ENCODE measurements at regions not wholly inside any gene's neighbourhood (a gene's known extent, or its start where the extent isn't known, plus 50 kb on each side); places are given as distances from the start of the nearest gene placed in this dataset.

DNA sequence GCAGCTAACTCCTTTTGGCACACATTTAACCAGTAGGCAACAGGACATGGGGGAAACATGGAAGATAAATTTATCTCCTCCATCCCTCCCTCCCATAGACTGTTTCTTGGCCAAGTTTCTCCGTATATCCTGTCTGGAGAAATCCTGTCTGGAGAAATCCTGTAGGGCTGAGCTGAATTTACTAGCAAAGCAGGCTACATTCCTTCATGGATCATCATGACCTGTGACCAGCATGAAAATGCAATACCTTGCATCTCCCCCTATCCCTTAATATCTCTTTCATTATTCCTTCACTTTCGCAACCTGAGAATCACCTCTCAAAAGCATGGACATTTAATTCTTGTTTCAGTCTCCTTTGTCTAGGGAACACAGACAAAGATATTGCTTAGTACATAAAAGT is 379.1 kb downstream of the PSAT1 start:
- no peak for ATAC-seq (replicated peaks in 6 of 8)
- Histone ChIP-seq H3K27ac (no peak overlapping the region), H3K4me1 (replicated peaks in 1 of 2) (no peaks in the 10 kb centered on the region), H3K4me3 (no peak overlapping the region)
- 80 to 100% (median 100%) methylated on average over 1 to 2 of the region's 2 CpGs for WGBS, 10 experiments
- in situ Hi-C loops (cut with MboI; ENCODE audit: low pct_unique_long_range_greater_than_20kb in 2 of 9, low sequenced_read_pairs in 9 of 9, unreplicated experiment in 9 of 9): no loop called here

DNA sequence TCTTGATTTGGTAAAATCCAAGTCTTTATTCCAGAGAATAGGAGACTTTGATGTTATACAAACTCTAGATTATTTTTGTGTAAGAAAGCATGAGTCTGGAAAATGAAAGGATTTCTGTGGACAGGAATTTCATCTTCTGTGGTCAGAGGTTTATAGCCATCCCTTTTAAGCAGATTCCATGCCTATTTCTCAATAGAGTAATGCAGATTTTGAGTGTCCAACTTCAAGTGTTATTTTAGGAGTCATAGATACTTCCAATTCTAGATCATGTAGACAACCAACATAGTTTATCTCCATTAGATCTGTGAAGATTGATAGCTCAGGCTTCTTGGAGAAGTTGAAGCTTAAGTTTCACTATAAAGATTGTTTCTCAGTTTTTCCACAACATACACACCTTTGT is 379.7 kb downstream of the PSAT1 start:
- no peak overlapping the region for H3K27ac ChIP-seq
- no peak overlapping the region for H3K4me3 ChIP-seq
- in situ Hi-C loops (cut with MboI; ENCODE audit: low pct_unique_long_range_greater_than_20kb in 2 of 9, low sequenced_read_pairs in 9 of 9, unreplicated experiment in 9 of 9): no loop called here
- no peak for ATAC-seq (replicated peaks in 6 of 8)
- H3K4me1 ChIP-seq (replicated peaks in 1 of 2): no peaks in the 10 kb centered on the region

DNA sequence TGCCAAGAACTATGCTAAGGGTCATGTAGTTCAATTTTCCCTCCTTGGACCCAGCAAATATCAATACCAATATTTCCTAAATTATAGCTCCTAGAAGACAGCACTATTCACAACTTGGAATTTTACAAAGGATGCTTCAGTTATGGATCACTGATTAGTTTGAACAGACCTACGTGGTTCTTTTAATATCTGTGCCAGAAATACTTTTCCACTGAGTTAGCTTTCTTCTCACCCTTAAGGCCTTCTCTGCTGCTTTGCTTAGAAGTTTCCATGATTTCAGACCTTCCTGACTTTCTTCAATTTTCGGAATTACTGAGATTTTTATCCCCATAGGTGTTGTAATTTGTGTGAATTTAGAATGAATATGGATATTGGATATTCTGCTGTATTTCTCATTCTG is 380.4 kb downstream of the PSAT1 start:
- WGBS, 10 experiments: 5 to 100% (median 75%) methylated on average over 1 to 2 of the region's 2 CpGs; no CpG with 5 or more reads in 1 of the 10 experiments
- ATAC-seq (replicated peaks in 6 of 8): no peak
- Histone ChIP-seq H3K4me3 (no peak overlapping the region), H3K27ac (no peak overlapping the region), H3K4me1 (replicated peaks in 1 of 2) (no peaks in the 10 kb centered on the region)
- in situ Hi-C loops (cut with MboI; ENCODE audit: low pct_unique_long_range_greater_than_20kb in 2 of 9, low sequenced_read_pairs in 9 of 9, unreplicated experiment in 9 of 9): no loop called here

DNA sequence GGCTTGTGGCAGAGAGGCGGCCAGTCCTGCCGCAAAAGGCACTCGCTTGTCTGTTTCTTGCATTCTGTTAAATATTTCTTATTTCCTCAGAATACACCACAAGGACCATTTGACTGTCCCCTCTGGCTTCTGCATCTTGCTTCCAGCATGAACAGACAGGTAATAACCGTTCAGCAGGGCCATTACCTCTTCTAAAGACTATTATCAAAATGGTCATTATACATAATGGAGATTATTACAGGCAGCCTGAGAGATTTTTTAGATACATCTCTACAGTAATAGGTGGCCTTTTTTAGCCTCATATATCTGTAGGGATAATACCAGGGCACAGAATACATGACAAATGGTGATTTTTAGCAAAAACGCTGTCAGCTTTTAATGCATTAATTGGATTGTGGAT is 382.0 kb downstream of the PSAT1 start:
- Histone ChIP-seq H3K27ac (no peak overlapping the region), H3K4me3 (no peak overlapping the region), H3K4me1 (replicated peaks in 1 of 2) (no peaks in the 10 kb centered on the region)
- in situ Hi-C loops (cut with MboI; ENCODE audit: low pct_unique_long_range_greater_than_20kb in 2 of 9, low sequenced_read_pairs in 9 of 9, unreplicated experiment in 9 of 9): no loop called here
- WGBS, 10 experiments: 40 to 96% (median 82%) methylated on average over 1 to 5 of the region's 5 CpGs; no CpG with 5 or more reads in 1 of the 10 experiments
- ATAC-seq (replicated peaks in 6 of 8): peak in 2 of 8 experiments; percentile 22 to 39

DNA sequence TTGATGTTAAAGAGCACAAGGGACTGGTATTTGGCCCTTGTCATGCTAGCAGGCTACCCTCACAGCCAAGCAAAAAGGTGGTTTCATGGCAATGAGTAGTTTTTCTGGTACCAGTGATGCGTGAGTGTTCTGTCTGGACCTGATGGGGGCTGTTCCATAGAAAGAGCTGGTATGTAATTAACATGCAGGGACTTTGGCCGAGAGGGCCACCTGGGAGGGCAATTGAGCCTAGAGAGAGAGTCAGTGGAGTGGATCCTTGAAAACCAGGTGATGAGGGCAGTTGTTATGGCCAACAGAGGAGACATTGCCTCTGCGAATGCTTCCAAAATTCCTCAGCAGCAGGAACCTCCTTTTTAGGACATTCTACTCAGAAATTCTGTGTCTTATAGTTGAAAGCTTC is 383.3 kb downstream of the PSAT1 start:
- H3K4me3 ChIP-seq: no peak overlapping the region
- WGBS, 10 experiments: 71 to 100% (median 88%) methylated on average over 1 to 2 of the region's 3 CpGs; no CpG with 5 or more reads in 5 of the 10 experiments
- in situ Hi-C loops (cut with MboI; ENCODE audit: low pct_unique_long_range_greater_than_20kb in 2 of 9, low sequenced_read_pairs in 9 of 9, unreplicated experiment in 9 of 9): no loop called here
- no peak for ATAC-seq (replicated peaks in 6 of 8)
- H3K4me1 ChIP-seq (replicated peaks in 1 of 2): peaks cover 0 to under 1% of the 10 kb centered on the region in 2 donors
- H3K27ac ChIP-seq: no peak overlapping the region

DNA sequence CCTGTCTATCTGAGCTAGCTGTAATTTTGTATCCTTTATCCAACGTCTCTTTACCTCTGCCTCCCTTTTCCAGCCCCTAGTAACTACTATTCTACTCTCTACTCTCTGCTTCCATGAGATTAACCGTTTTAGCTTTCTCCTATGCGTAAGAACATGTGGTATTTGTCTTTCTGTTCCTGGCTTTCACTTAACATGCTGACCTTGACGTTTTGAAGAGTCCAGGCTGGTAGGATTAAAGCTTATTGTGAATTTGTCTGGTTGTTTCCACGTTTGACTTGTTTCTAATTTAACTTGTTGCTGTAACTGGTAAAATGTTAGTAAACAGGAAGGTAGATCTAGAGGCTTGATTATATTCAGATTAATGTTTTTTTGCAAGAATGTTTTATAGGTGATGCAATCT is 385.3 kb downstream of the PSAT1 start:
- ATAC-seq (replicated peaks in 6 of 8): no peak
- in situ Hi-C loops (cut with MboI; ENCODE audit: low pct_unique_long_range_greater_than_20kb in 2 of 9, low sequenced_read_pairs in 9 of 9, unreplicated experiment in 9 of 9): no loop called here
- H3K4me3 ChIP-seq: no peak overlapping the region
- peaks cover 0 to 6% of the 10 kb centered on the region in 2 donors for H3K4me1 ChIP-seq (replicated peaks in 1 of 2)
- H3K27ac ChIP-seq: no peak overlapping the region
- 10 to 83% (median 55%) methylated on average over 2 to 5 of the region's 5 CpGs for WGBS, 10 experiments

DNA sequence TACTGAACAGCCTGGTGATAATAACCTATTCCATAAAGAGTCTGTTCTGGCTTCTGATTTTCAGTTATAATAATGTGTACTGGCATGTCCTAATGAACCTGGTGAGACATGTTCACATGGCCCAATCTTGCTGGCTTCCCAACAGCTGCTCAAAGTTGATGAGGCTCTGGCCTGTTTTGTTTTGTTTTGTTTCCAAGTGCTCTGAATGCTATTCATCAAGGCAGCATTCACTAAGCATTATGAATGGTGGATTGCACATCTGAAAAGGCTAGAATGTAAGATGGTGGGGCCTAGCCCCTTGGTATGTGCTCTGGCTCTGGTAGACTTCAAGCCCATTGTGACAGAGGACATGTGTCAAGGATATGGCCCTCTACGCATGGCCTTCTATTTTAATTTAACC is 388.5 kb downstream of the PSAT1 start:
- in situ Hi-C loops (cut with MboI; ENCODE audit: low pct_unique_long_range_greater_than_20kb in 2 of 9, low sequenced_read_pairs in 9 of 9, unreplicated experiment in 9 of 9): no loop called here
- Histone ChIP-seq H3K4me3 (no peak overlapping the region), H3K27ac (no peak overlapping the region), H3K4me1 (replicated peaks in 1 of 2) (peaks cover 0 to 6% of the 10 kb centered on the region in 2 donors)
- ATAC-seq (replicated peaks in 6 of 8): peak in 5 of 8 experiments; percentile 55 to 74 (median 64)
- 71 to 100% (median 86%) methylated on average over 1 of the region's 1 CpG; no CpG with 5 or more reads in 3 of the 10 experiments for WGBS, 10 experiments

DNA sequence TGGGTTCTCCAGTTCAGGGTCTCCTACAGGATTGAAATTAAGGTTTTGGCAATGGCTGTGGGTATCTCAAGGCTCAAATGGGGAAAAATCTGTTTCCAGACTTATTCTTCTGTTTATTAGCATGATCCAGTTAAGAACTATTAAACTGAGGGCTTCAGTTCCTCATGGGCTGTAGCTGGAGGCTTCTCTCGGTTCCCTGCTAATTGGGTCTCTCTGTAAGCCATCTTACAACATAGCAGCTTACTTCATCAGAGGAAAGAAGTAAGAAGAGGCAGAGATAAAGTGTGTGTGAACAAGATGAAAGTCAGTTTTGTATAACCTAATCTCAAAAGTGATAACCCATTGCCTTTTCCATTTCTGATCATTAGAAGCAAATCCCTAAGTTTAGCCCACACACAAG is 391.9 kb downstream of the PSAT1 start:
- WGBS, 10 experiments: 14 to 100% (median 80%) methylated on average over 1 of the region's 1 CpG; no CpG with 5 or more reads in 5 of the 10 experiments
- H3K27ac ChIP-seq: no peak overlapping the region
- no peak overlapping the region for H3K4me3 ChIP-seq
- ATAC-seq (replicated peaks in 6 of 8): no peak
- H3K4me1 ChIP-seq (replicated peaks in 1 of 2): peaks cover 0 to 9% of the 10 kb centered on the region in 2 donors
- in situ Hi-C loops (cut with MboI; ENCODE audit: low pct_unique_long_range_greater_than_20kb in 2 of 9, low sequenced_read_pairs in 9 of 9, unreplicated experiment in 9 of 9): no loop called here

DNA sequence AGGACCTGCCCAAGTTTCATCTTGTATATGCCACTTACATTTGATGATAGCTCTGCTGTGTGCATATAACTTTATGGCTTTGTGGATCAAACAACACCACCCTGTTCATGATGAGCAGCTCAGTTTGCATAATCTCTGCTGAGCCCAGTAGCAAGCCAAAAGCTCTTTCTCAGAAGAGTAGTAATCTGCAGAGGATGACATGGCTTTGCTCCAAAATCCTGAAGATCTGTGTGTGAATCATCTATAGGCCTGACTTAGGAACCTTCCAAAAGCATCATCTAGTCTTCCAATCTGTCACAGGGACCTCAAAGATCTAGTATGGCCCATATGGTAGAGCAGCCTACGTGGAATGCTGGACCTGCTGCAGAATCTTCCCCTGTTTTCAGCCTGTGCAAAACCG is 394.6 kb downstream of the PSAT1 start:
- in situ Hi-C loops (cut with MboI; ENCODE audit: low pct_unique_long_range_greater_than_20kb in 2 of 9, low sequenced_read_pairs in 9 of 9, unreplicated experiment in 9 of 9): no loop called here
- Histone ChIP-seq H3K4me3 (no peak overlapping the region), H3K4me1 (replicated peaks in 1 of 2) (peaks cover 0 to 3% of the 10 kb centered on the region in 2 donors), H3K27ac (no peak overlapping the region)
- peak in 1 of 8 experiments; percentile 68 for ATAC-seq (replicated peaks in 6 of 8)
- 0 to 100% (median 55%) methylated on average over 1 to 2 of the region's 2 CpGs; no CpG with 5 or more reads in 3 of the 10 experiments for WGBS, 10 experiments

DNA sequence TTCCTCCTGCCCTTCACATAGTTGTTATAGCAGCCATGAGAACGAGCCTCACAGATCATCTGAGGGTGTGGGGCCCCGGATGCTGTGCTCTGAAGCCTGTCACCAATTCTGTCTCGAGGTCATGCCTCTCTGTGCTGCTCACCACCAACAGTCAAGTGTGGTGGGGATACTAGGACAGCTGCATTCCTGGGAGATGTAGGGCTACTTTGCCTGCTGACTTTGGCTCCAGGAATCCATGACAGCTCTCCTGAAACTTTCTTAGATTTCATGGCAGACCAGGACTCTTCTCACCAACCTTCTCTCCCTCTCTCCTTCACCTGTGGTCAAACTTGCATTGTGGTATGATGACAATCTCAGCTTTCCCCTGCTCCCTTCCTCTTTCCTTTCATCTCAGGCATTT is 395.9 kb downstream of the PSAT1 start:
- Histone ChIP-seq H3K27ac (no peak overlapping the region), H3K4me1 (replicated peaks in 1 of 2) (peaks cover 0 to 3% of the 10 kb centered on the region in 2 donors), H3K4me3 (no peak overlapping the region)
- WGBS, 10 experiments: 33 to 83% (median 67%) methylated on average over 2 to 3 of the region's 3 CpGs; no CpG with 5 or more reads in 6 of the 10 experiments
- no peak for ATAC-seq (replicated peaks in 6 of 8)
- in situ Hi-C loops (cut with MboI; ENCODE audit: low pct_unique_long_range_greater_than_20kb in 2 of 9, low sequenced_read_pairs in 9 of 9, unreplicated experiment in 9 of 9): no loop called here

DNA sequence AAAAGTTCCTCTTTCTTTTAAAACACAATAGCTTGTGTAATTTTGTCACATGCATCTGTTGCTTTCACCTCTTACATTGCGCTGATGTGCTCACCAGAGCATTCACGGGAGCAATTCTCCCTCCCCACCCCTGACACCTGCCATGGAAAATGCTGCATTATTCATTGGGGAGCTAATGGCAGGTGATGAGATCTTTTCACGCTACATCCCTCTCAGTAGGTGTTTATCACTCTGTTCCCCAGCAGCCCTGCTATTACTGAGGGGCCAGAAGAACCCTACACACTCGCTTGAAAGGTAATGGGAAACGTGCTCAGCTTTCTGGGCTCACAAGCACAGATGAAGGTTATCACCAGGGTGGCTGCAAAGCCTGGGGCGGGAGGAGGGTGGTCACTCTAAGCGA is 398.0 kb downstream of the PSAT1 start:
- peak in 5 of 8 experiments; percentile 39 to 89 (median 81) for ATAC-seq (replicated peaks in 6 of 8)
- in situ Hi-C loops (cut with MboI; ENCODE audit: low pct_unique_long_range_greater_than_20kb in 2 of 9, low sequenced_read_pairs in 9 of 9, unreplicated experiment in 9 of 9): no loop called here
- 55 to 100% (median 80%) methylated on average over 1 to 6 of the region's 7 CpGs; no CpG with 5 or more reads in 1 of the 10 experiments for WGBS, 10 experiments

DNA sequence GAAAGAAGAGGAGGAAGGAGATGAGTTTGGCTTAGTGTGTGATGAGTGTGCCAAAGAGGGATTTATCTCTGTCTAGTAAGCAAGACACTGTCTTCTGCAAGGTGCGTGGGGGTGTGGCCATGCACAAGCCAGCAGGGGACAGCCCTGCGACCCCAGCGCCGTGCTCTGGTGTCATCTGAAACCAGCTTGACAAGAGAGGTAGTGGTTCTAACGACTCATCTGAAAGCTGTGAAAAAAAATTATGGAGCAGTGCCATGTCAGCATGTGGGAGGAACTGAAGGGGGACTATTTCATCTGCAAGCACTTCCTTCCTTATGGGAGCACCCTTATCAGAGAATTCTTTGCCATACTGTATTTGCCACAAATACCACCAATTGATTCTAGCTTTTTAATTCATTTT is 398.6 kb downstream of the PSAT1 start:
- WGBS, 10 experiments: 0 to 89% (median 50%) methylated on average over 1 to 5 of the region's 5 CpGs; no CpG with 5 or more reads in 4 of the 10 experiments
- peak in 5 of 8 experiments; percentile 46 to 93 (median 88) for ATAC-seq (replicated peaks in 6 of 8)
- in situ Hi-C loops (cut with MboI; ENCODE audit: low pct_unique_long_range_greater_than_20kb in 2 of 9, low sequenced_read_pairs in 9 of 9, unreplicated experiment in 9 of 9): no loop called here
- H3K4me3 ChIP-seq: no peak overlapping the region
- H3K4me1 ChIP-seq (replicated peaks in 1 of 2): peaks cover 0 to 3% of the 10 kb centered on the region in 2 donors
- H3K27ac ChIP-seq: no peak overlapping the region

More for the DNA sequence above, 398.0 kb downstream of the PSAT1 start:
- no peak overlapping the region for H3K4me3 ChIP-seq
- H3K27ac ChIP-seq: no peak overlapping the region
- H3K4me1 ChIP-seq (replicated peaks in 1 of 2): peaks cover 0 to 3% of the 10 kb centered on the region in 2 donors

DNA sequence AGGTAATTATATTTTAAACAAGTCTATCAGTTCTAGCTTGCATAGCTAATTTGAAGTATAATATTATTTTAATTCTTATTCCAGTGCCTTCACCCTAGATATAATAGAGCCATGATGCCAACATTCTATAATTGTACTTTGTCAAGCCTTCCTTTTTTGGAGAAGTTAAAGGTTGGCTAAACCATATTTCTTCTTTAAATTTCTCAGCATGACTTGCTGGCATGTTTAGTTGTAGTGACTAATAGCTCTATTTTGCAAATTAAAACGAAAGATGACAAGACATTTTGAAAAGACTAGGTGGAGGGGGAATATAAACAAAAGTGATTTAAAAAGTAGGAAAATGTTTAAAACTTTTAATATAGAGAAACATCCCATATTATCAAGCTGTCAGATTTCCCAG is 400.7 kb downstream of the PSAT1 start:
- no peak for ATAC-seq (replicated peaks in 6 of 8)
- in situ Hi-C loops (cut with MboI; ENCODE audit: low pct_unique_long_range_greater_than_20kb in 2 of 9, low sequenced_read_pairs in 9 of 9, unreplicated experiment in 9 of 9): no loop called here
- no peak overlapping the region for H3K4me3 ChIP-seq
- H3K27ac ChIP-seq: no peak overlapping the region
- H3K4me1 ChIP-seq (replicated peaks in 1 of 2): no peaks in the 10 kb centered on the region
- 0 to 100% (median 42%) methylated on average over 1 of the region's 1 CpG for WGBS, 10 experiments

DNA sequence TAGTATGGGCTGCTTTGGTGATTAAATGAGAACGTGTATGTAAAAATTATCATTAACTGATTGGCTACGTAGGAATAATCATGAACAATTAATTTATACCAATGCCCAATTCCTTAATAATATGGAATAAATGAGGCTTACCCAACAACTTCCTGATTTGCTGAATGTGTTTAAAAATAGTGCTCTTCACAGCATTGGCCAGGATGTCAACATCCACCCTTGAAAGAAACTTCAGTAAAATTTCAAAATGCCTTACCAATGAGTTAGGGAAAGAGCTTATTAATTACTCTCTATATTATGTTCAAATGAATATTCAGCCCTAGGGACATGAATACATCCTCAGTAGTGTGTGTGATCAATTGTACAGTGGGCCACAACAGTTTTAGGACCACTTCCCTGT is 401.4 kb downstream of the PSAT1 start:
- in situ Hi-C loops (cut with MboI; ENCODE audit: low pct_unique_long_range_greater_than_20kb in 2 of 9, low sequenced_read_pairs in 9 of 9, unreplicated experiment in 9 of 9): no loop called here
- Histone ChIP-seq H3K4me3 (no peak overlapping the region), H3K4me1 (replicated peaks in 1 of 2) (no peaks in the 10 kb centered on the region), H3K27ac (no peak overlapping the region)
- no peak for ATAC-seq (replicated peaks in 6 of 8)
- 60 to 100% (median 80%) methylated on average over 1 to 2 of the region's 2 CpGs; no CpG with 5 or more reads in 1 of the 10 experiments for WGBS, 10 experiments
